Ascending aorta (tissue), 2 donors: ENCODE measurements at regions not wholly inside any gene's neighbourhood (a gene's known extent, or its start where the extent isn't known, plus 50 kb on each side); places are given as distances from the start of the nearest gene placed in this dataset.

Experiments
- DNase-seq, 2 donors: peaks; one replicate each; pipeline ENCODE4 v3.0.0-alpha.2; 2019; ENCODE audit warnings: low spot score in 2 of 2
- H3K27ac ChIP-seq, 2 donors: fragments of 200-600 bp; sonication (generic); one replicate each; pipeline ENCODE4 v1.5.1; 2016 to 2017; ENCODE audit warnings: mild to moderate bottlenecking in 1 of 2
- H3K27me3 ChIP-seq: fragments of 200-600 bp; sonication (generic); one replicate; pipeline ENCODE4 v1.5.1; 2017
- H3K36me3 ChIP-seq, 2 donors: fragments of 200-600 bp; sonication (generic); one replicate each; pipeline ENCODE4 v1.5.1; 2016
- H3K4me1 ChIP-seq, 2 donors: fragments of 200-600 bp; sonication (generic); one replicate each; pipeline ENCODE4 v1.5.1; 2016 to 2017; ENCODE audit warnings: mild to moderate bottlenecking in 1 of 2
- H3K4me3 ChIP-seq, 2 donors: fragments of 200-600 bp; sonication (generic); one replicate each; pipeline ENCODE4 v1.5.1; 2016 to 2017; ENCODE audit warnings: mild to moderate bottlenecking in 1 of 2
- H3K9me3 ChIP-seq, 2 donors: fragments of 200-600 bp; sonication (generic); one replicate each; pipeline ENCODE4 v1.5.1; 2016
- CTCF ChIP-seq, 3 experiments: fragments of 200-600 bp in 2 of 3; fragments of 450-650 bp in 1 of 3; sonication (generic) in 2 of 3; IDR thresholded peaks; one replicate each; pipeline ENCODE4 v1.5.1; 2016 to 2019; ENCODE audit warnings: antibody characterized with exemption in 3 of 3, mild to moderate bottlenecking in 1 of 3, moderate library complexity in 1 of 3
- intact Hi-C: fragments of 100-400 bp; cut with DNase I; formaldehyde crosslinking; loops from one replicate; pipeline ENCODE4 v1.15.1; 2023

- Histone ChIP-seq H3K4me1 (no peaks in the 10 kb centered on the region), H3K4me3 (no peak overlapping the region), H3K27me3 (no peaks in the 10 kb centered on the region), H3K27ac (no peak overlapping the region), H3K9me3 (peaks cover 0 to 3% of the 10 kb centered on the region in 2 donors), H3K36me3 (no peaks in the 10 kb centered on the region)
- intact Hi-C loops, result no loop called here
- TF ChIP-seq CTCF (IDR thresholded peaks at IDR 0.05), result no peak
- DNase-seq, result no peak
Measured at GRCh38 chr5:72667708-72668107, 148.8 kb upstream of the TNPO1 start.

GRCh38 chr5:72662936-72663335, 153.5 kb upstream of the TNPO1 start:
- no peaks in the 10 kb centered on the region for H3K27me3 ChIP-seq
- H3K4me3 ChIP-seq, result no peak overlapping the region
- H3K4me1 ChIP-seq, result no peaks in the 10 kb centered on the region
- intact Hi-C loops, result no loop called here
- no peak for DNase-seq
- no peak overlapping the region for H3K27ac ChIP-seq
- H3K9me3 ChIP-seq, result no peaks in the 10 kb centered on the region
- no peaks in the 10 kb centered on the region for H3K36me3 ChIP-seq
- TF ChIP-seq CTCF (IDR thresholded peaks at IDR 0.05), result no peak

GRCh38 chr5:72662305-72662704, 154.2 kb upstream of the TNPO1 start:
- Histone ChIP-seq H3K27ac (no peak overlapping the region), H3K9me3 (no peaks in the 10 kb centered on the region), H3K27me3 (no peaks in the 10 kb centered on the region), H3K4me1 (no peaks in the 10 kb centered on the region), H3K36me3 (no peaks in the 10 kb centered on the region), H3K4me3 (no peak overlapping the region)
- intact Hi-C loops, result no loop called here
- no peak for TF ChIP-seq CTCF (IDR thresholded peaks at IDR 0.05)
- DNase-seq, result no peak

GRCh38 chr5:72661405-72661804, 154.2 kb upstream of the ZNF366 start:
- H3K27me3 ChIP-seq, result no peaks in the 10 kb centered on the region
- H3K27ac ChIP-seq, result no peak overlapping the region
- no peak for TF ChIP-seq CTCF (IDR thresholded peaks at IDR 0.05)
- no peaks in the 10 kb centered on the region for H3K36me3 ChIP-seq
- intact Hi-C loops, result no loop called here
- no peak for DNase-seq
- no peaks in the 10 kb centered on the region for H3K4me1 ChIP-seq
- no peaks in the 10 kb centered on the region for H3K9me3 ChIP-seq
- no peak overlapping the region for H3K4me3 ChIP-seq

GRCh38 chr5:72659726-72660125, 152.5 kb upstream of the ZNF366 start:
- no peak for DNase-seq
- H3K27ac ChIP-seq, result no peak overlapping the region
- H3K36me3 ChIP-seq, result no peaks in the 10 kb centered on the region
- no peaks in the 10 kb centered on the region for H3K9me3 ChIP-seq
- H3K4me3 ChIP-seq, result no peak overlapping the region
- TF ChIP-seq CTCF (IDR thresholded peaks at IDR 0.05), result no peak
- H3K4me1 ChIP-seq, result no peaks in the 10 kb centered on the region
- intact Hi-C loops, result no loop called here
- no peaks in the 10 kb centered on the region for H3K27me3 ChIP-seq
